Natural killer cell (primary cell): ENCODE measurements at regions not wholly inside any gene's neighbourhood (a gene's known extent, or its start where the extent isn't known, plus 50 kb on each side); places are given as distances from the start of the nearest gene placed in this dataset.
A peak's percentile ranks its signal among the peaks of the same experiment; 100 is the strongest.

ENCODE experiments used
- ATAC-seq, 3 donors: fragments of 150-1000 bp in 2 of 3; fragments of 200-7000 bp in 1 of 3; cut with Tn5 transposase; 1 replicate in 1 of 3; 2 replicates in 2 of 3; pipeline ENCODE4 v1.10.0; 2021; ENCODE audit warnings: mild to moderate bottlenecking in 2 of 3, moderate library complexity in 2 of 3
- DNase-seq, 2 donors: peaks; one replicate each; pipeline versions ENCODE4 v3.0.0 to v3.0.0-alpha.2; 2013 to 2021; ENCODE audit warnings: mixed read lengths in 1 of 2
- H3K27ac ChIP-seq: one replicate; pipeline ENCODE4 v1.5.1; 2013; ENCODE audit warnings: mild to moderate bottlenecking, low read length
- H3K27me3 ChIP-seq: one replicate; pipeline ENCODE4 v1.6.1; 2013; ENCODE audit warnings: low read length; ENCODE audit not compliant: control insufficient read depth, insufficient read depth
- H3K36me3 ChIP-seq: one replicate; pipeline ENCODE4 v1.6.1; 2013; ENCODE audit warnings: low read length; ENCODE audit not compliant: control insufficient read depth, insufficient read depth
- H3K4me1 ChIP-seq: one replicate; pipeline ENCODE4 v1.6.1; 2013; ENCODE audit warnings: low read length; ENCODE audit not compliant: control insufficient read depth, insufficient read depth
- H3K4me3 ChIP-seq: one replicate; pipeline ENCODE4 v1.5.1; 2013; ENCODE audit warnings: low read length
- H3K9me3 ChIP-seq: one replicate; pipeline ENCODE4 v1.6.1; 2013; ENCODE audit warnings: low read length; ENCODE audit not compliant: control insufficient read depth, insufficient read depth
- H3K27ac Mint-ChIP-seq, 2 donors: one replicate each; pipeline ENCODE4 v1.8.0; 2022; ENCODE audit warnings: mild to moderate bottlenecking in 2 of 2, mixed read lengths in 2 of 2, moderate library complexity in 1 of 2
- H3K27me3 Mint-ChIP-seq, 2 donors: one replicate each; pipeline ENCODE4 v1.8.0; 2022; ENCODE audit warnings: low read depth in 2 of 2, mixed read lengths in 2 of 2
- H3K36me3 Mint-ChIP-seq: one replicate; pipeline ENCODE4 v1.8.0; 2022; ENCODE audit warnings: mixed read lengths
- H3K4me1 Mint-ChIP-seq, 2 donors: one replicate each; pipeline ENCODE4 v1.8.0; 2022; ENCODE audit warnings: mixed read lengths in 2 of 2
- H3K4me3 Mint-ChIP-seq: one replicate; pipeline ENCODE4 v1.8.0; 2022; ENCODE audit warnings: mild to moderate bottlenecking, moderate library complexity, mixed read lengths
- H3K9me3 Mint-ChIP-seq, 2 donors: one replicate each; pipeline ENCODE4 v1.8.0; 2022; ENCODE audit warnings: mixed read lengths in 2 of 2
- CTCF ChIP-seq: fragments of 200-600 bp; IDR thresholded peaks from one replicate; pipeline ENCODE4 v1.8.0; 2022; ENCODE audit warnings: antibody characterized with exemption
- WGBS: methylation state at CpG from one replicate; pipeline ENCODE4 v1.1.7; 2013; ENCODE audit warnings: missing lambda C conversion rate; ENCODE audit not compliant: insufficient coverage; 5-methylcytosine and 5-hydroxymethylcytosine counted together
- intact Hi-C: fragments of 100-400 bp; cut with micrococcal nuclease; formaldehyde crosslinking; loops from one replicate; pipeline ENCODE4 v1.14.2; 2022

GRCh38 chrX:115940348-115940747 lies 230.2 kb upstream of the AGTR2 start:
- Histone ChIP-seq H3K27ac (no peak overlapping the region), H3K9me3 (no peaks in the 10 kb centered on the region), H3K36me3 (no peaks in the 10 kb centered on the region), H3K27me3 (no peaks in the 10 kb centered on the region), H3K4me3 (no peak overlapping the region), H3K4me1 (no peaks in the 10 kb centered on the region)
- peaks cover 2 to 7% of the 10 kb centered on the region in 2 donors for H3K9me3 Mint-ChIP-seq
- no peaks in the 10 kb centered on the region for H3K27me3 Mint-ChIP-seq
- H3K36me3 Mint-ChIP-seq = no peaks in the 10 kb centered on the region
- WGBS = 83% methylated on average over 1 of the region's 2 CpGs
- H3K4me1 Mint-ChIP-seq = peaks cover 0 to 7% of the 10 kb centered on the region in 2 donors
- no peak overlapping the region for H3K27ac Mint-ChIP-seq
- H3K4me3 Mint-ChIP-seq = no peak overlapping the region
- ATAC-seq (no peak), DNase-seq (no peak)
- TF ChIP-seq CTCF = no peak
- intact Hi-C loops = no loop called here

GRCh38 chrX:115940888-115941332 lies 229.6 kb upstream of the AGTR2 start:
- Mint-ChIP-seq H3K4me3 (no peak overlapping the region), H3K27ac (no peak overlapping the region), H3K9me3 (peaks cover 2 to 7% of the 10 kb centered on the region in 2 donors), H3K27me3 (no peaks in the 10 kb centered on the region), H3K4me1 (peaks cover 0 to 7% of the 10 kb centered on the region in 2 donors), H3K36me3 (no peaks in the 10 kb centered on the region)
- Histone ChIP-seq H3K4me1 (no peaks in the 10 kb centered on the region), H3K27me3 (no peaks in the 10 kb centered on the region), H3K36me3 (no peaks in the 10 kb centered on the region), H3K27ac (no peak overlapping the region), H3K4me3 (no peak overlapping the region), H3K9me3 (no peaks in the 10 kb centered on the region)
- intact Hi-C loops = no loop called here
- DNase-seq = peak in 1 of 2 donors; percentile 4
- ATAC-seq = peak in 1 of 3 donors; percentile 58
- TF ChIP-seq CTCF = no peak
- WGBS = 91% methylated on average over 7 of the region's 7 CpGs

GRCh38 chrX:115941388-115941787 lies 229.2 kb upstream of the AGTR2 start:
- TF ChIP-seq CTCF = no peak
- no peaks in the 10 kb centered on the region for H3K27me3 ChIP-seq
- no peak overlapping the region for H3K4me3 ChIP-seq
- H3K36me3 ChIP-seq = no peaks in the 10 kb centered on the region
- H3K36me3 Mint-ChIP-seq = no peaks in the 10 kb centered on the region
- WGBS = 88% methylated on average over 3 of the region's 3 CpGs
- H3K9me3 ChIP-seq = no peaks in the 10 kb centered on the region
- ATAC-seq = no peak
- peaks cover 0 to 7% of the 10 kb centered on the region in 2 donors for H3K4me1 Mint-ChIP-seq
- H3K4me1 ChIP-seq = no peaks in the 10 kb centered on the region
- H3K4me3 Mint-ChIP-seq = no peak overlapping the region
- H3K27ac ChIP-seq = no peak overlapping the region
- intact Hi-C loops = no loop called here
- peaks cover 2 to 7% of the 10 kb centered on the region in 2 donors for H3K9me3 Mint-ChIP-seq
- no peak for DNase-seq
- H3K27ac Mint-ChIP-seq = no peak overlapping the region
- no peaks in the 10 kb centered on the region for H3K27me3 Mint-ChIP-seq

- WGBS = 92% methylated on average over 16 of the region's 16 CpGs
- ATAC-seq (no peak), DNase-seq (no peak)
- Histone ChIP-seq H3K4me3 (no peak overlapping the region), H3K4me1 (no peaks in the 10 kb centered on the region), H3K27me3 (no peaks in the 10 kb centered on the region), H3K27ac (no peak overlapping the region), H3K36me3 (no peaks in the 10 kb centered on the region), H3K9me3 (no peaks in the 10 kb centered on the region)
- Mint-ChIP-seq H3K4me3 (no peak overlapping the region), H3K27me3 (no peaks in the 10 kb centered on the region), H3K9me3 (peaks cover under 1 to 9% of the 10 kb centered on the region in 2 donors), H3K36me3 (no peaks in the 10 kb centered on the region), H3K4me1 (no peaks in the 10 kb centered on the region), H3K27ac (no peak overlapping the region)
- TF ChIP-seq CTCF = no peak
- intact Hi-C loops = no loop called here
These were observed 224.5 kb upstream of the AGTR2 start for GRCh38 chrX:115946059-115946458.
